HCT116 (cell line): ENCODE measurements at regions not wholly inside any gene's neighbourhood (a gene's known extent, or its start where the extent isn't known, plus 50 kb on each side); places are given as distances from the start of the nearest gene placed in this dataset.
A peak's percentile ranks its signal among the peaks of the same experiment; 100 is the strongest.

Experiments used
- ATAC-seq: fragments of 200-7000 bp; cut with Tn5 transposase; 2 replicates; pipeline ENCODE4 v1.9.1; 2020; ENCODE audit warnings: mild to moderate bottlenecking, moderate library complexity
- BruUV-seq: library from RNA; stranded (reverse); fragments of 400-500 nt; replicated peaks from 2 replicates; lab custom pipeline; 2021; lab: Mats Ljungman, UMichigan
- CTCF ChIA-PET: fragments of 300-600 bp; sonication (Branson Sonifier 250); formaldehyde crosslinking; loops from one replicate; lab custom pipeline; 2021; ENCODE audit warnings: antibody characterized with exemption; lab: Charles Lee
- POLR2A ChIA-PET: fragments of 300-600, 350-600 bp; sonication (Branson Sonifier 250); formaldehyde crosslinking; loops from one replicate; lab custom pipeline; 2021; ENCODE audit warnings: antibody characterized with exemption; lab: Charles Lee
- RAD21 ChIA-PET, 2 experiments: fragments of 300-600 bp; sonication (Branson Sonifier 250); formaldehyde crosslinking; loops; one replicate each; lab custom pipeline; 2023; ENCODE audit warnings: low total read pairs in 2 of 2; ENCODE audit not compliant: uncharacterized antibody in 2 of 2, unreplicated experiment in 2 of 2, low non-redundant PET in 1 of 2; lab: Charles Lee
- DNase-seq: peaks from one replicate; pipeline ENCODE4 v3.0.0-alpha.2; 2010; ENCODE audit warnings: low read depth, low spot score
- H2AFZ ChIP-seq: fragments of 200-600 bp; shearing (Covaris generic), sonication (generic); 2 replicates; pipeline ENCODE4 v1.6.1; 2017; ENCODE audit warnings: low read depth, mixed run types, mixed read lengths, antibody characterized with exemption, low read length; ENCODE audit not compliant: poor library complexity, severe bottlenecking
- H3K27ac ChIP-seq: 2 replicates; pipeline ENCODE4 v1.5.1; 2012; ENCODE audit warnings: low read depth, low read length
- H3K27me3 ChIP-seq: fragments of 200-600 bp; sonication (generic); 2 replicates; pipeline ENCODE4 v1.6.1; 2016; ENCODE audit warnings: mixed run types, low read length, mixed read lengths; ENCODE audit not compliant: insufficient read depth
- H3K36me3 ChIP-seq, 2 experiments: fragments of 200-500 bp in 1 of 2; fragments of 200-600 bp in 1 of 2; sonication (Bioruptor generic) in 1 of 2; sonication (generic) in 1 of 2; 2 replicates each; pipeline versions ENCODE4 v1.5.1 to v1.6.1; 2014 to 2016; ENCODE audit warnings: low read length in 2 of 2, inconsistent platforms in 1 of 2, mixed read lengths in 1 of 2, mixed run types in 1 of 2; ENCODE audit not compliant: insufficient read depth in 2 of 2, control insufficient read depth in 1 of 2
- H3K4me1 ChIP-seq, 2 experiments: fragments of 200-600 bp in 1 of 2; sonication (generic) in 1 of 2; 2 replicates each; pipeline versions ENCODE4 v1.5.1 to v1.6.1; 2012 to 2017; ENCODE audit warnings: low read length in 2 of 2, inconsistent platforms in 1 of 2, mild to moderate bottlenecking in 1 of 2, mixed read lengths in 1 of 2, mixed run types in 1 of 2, moderate library complexity in 1 of 2; ENCODE audit not compliant: insufficient read depth in 2 of 2, control insufficient read depth in 1 of 2
- H3K4me2 ChIP-seq: fragments of 200-600 bp; sonication (generic); 2 replicates; pipeline ENCODE4 v1.6.1; 2017; ENCODE audit warnings: mixed run types, low read length, mixed read lengths
- H3K4me3 ChIP-seq, 2 experiments: fragments of 200-600 bp in 1 of 2; sonication (generic) in 1 of 2; replicated peaks in 1 of 2; 2 replicates each; pipeline ENCODE4 v1.5.1; 2011 to 2016; ENCODE audit warnings: low read length in 2 of 2, control low read depth in 1 of 2, low read depth in 1 of 2, mild to moderate bottlenecking in 1 of 2, mixed read lengths in 1 of 2, mixed run types in 1 of 2
- H3K79me2 ChIP-seq: fragments of 200-600 bp; sonication (generic); 2 replicates; pipeline ENCODE4 v1.6.1; 2017; ENCODE audit warnings: mild to moderate bottlenecking, mixed run types, low read length, moderate library complexity, mixed read lengths; ENCODE audit not compliant: insufficient read depth
- H3K9ac ChIP-seq: fragments of 200-600 bp; sonication (generic); 2 replicates; pipeline ENCODE4 v1.6.1; 2016; ENCODE audit warnings: low read length, mixed read lengths
- H3K9me2 ChIP-seq: fragments of 200-600 bp; sonication (generic), shearing (Covaris generic); 2 replicates; pipeline ENCODE4 v1.6.1; 2017; ENCODE audit warnings: mixed run types, mild to moderate bottlenecking, moderate library complexity; ENCODE audit not compliant: insufficient read depth
- H3K9me3 ChIP-seq, 2 experiments: fragments of 200-500 bp in 1 of 2; fragments of 200-600 bp in 1 of 2; sonication (Bioruptor generic) in 1 of 2; sonication (generic) in 1 of 2; 2 replicates each; pipeline ENCODE4 v1.6.1; 2014 to 2017; ENCODE audit warnings: low read length in 2 of 2, mixed read lengths in 2 of 2, inconsistent platforms in 1 of 2, low read depth in 1 of 2, mild to moderate bottlenecking in 1 of 2, mixed run types in 1 of 2, moderate library complexity in 1 of 2; ENCODE audit not compliant: control insufficient read depth in 1 of 2, insufficient read depth in 1 of 2
- H4K20me1 ChIP-seq: fragments of 200-600 bp; sonication (generic), shearing (Covaris generic); 2 replicates; pipeline ENCODE4 v1.6.1; 2017; ENCODE audit warnings: mixed run types, mild to moderate bottlenecking, moderate library complexity; ENCODE audit not compliant: insufficient read depth
- ATF3 ChIP-seq: IDR thresholded peaks from 2 replicates; pipeline ENCODE4 v1.6.1; 2012
- CBX3 ChIP-seq: IDR thresholded peaks from 2 replicates; pipeline ENCODE4 v1.6.1; 2012; ENCODE audit warnings: low read depth
- CEBPB ChIP-seq: IDR thresholded peaks from 2 replicates; pipeline ENCODE4 v1.6.1; 2012; ENCODE audit warnings: low read depth
- EGR1 ChIP-seq: IDR thresholded peaks from 2 replicates; pipeline ENCODE4 v1.6.1; 2012; ENCODE audit warnings: low read depth
- ELF1 ChIP-seq: IDR thresholded peaks from 2 replicates; pipeline ENCODE4 v1.6.1; 2012; ENCODE audit warnings: low read depth, borderline replicate concordance
- EZH2 ChIP-seq: fragments of 200-600 bp; sonication (generic); IDR thresholded peaks from 2 replicates; pipeline ENCODE4 v1.6.1; 2017; ENCODE audit warnings: antibody characterized with exemption, mixed run types
- EZH2phosphoT487 ChIP-seq: fragments of 200-600 bp; IDR thresholded peaks from 2 replicates; pipeline ENCODE4 v1.6.1; 2018; ENCODE audit warnings: antibody characterized with exemption, borderline replicate concordance
- FOSL1 ChIP-seq: IDR thresholded peaks from 2 replicates; pipeline ENCODE4 v1.6.1; 2012; ENCODE audit warnings: low read depth
- JUND ChIP-seq: IDR thresholded peaks from 2 replicates; pipeline ENCODE4 v1.6.1; 2012
- POLR2A ChIP-seq: IDR thresholded peaks from 2 replicates; pipeline ENCODE4 v1.7.0; 2011; ENCODE audit warnings: borderline replicate concordance; ENCODE audit not compliant: insufficient read depth, insufficient read length; ENCODE audit errors: extremely low read depth
- POLR2AphosphoS5 ChIP-seq: IDR thresholded peaks from 2 replicates; pipeline ENCODE4 v1.6.1; 2011; ENCODE audit warnings: mild to moderate bottlenecking, low read depth, low read length, moderate library complexity
- RAD21 ChIP-seq: IDR thresholded peaks from 2 replicates; pipeline ENCODE4 v1.6.1; 2012; ENCODE audit warnings: low read depth, mild to moderate bottlenecking
- REST ChIP-seq: IDR thresholded peaks from 2 replicates; pipeline ENCODE4 v1.6.1; 2012; ENCODE audit warnings: low read depth
- SIN3A ChIP-seq: IDR thresholded peaks from 2 replicates; pipeline ENCODE4 v1.6.1; 2012; ENCODE audit warnings: low read depth
- SP1 ChIP-seq: IDR thresholded peaks from 2 replicates; pipeline ENCODE4 v1.6.1; 2012; ENCODE audit warnings: low read depth
- SRF ChIP-seq: IDR thresholded peaks from 2 replicates; pipeline ENCODE4 v1.6.1; 2012; ENCODE audit warnings: low read depth
- TCF7L2 ChIP-seq: IDR thresholded peaks from 2 replicates; pipeline ENCODE4 v1.7.0; 2011; ENCODE audit warnings: borderline replicate concordance, inconsistent platforms; ENCODE audit not compliant: insufficient read depth, insufficient read length; ENCODE audit errors: extremely low read depth
- ZFX ChIP-seq: fragments of 450-650 bp; IDR thresholded peaks from 2 replicates; pipeline ENCODE4 v1.6.1; 2017
- ZNF274 ChIP-seq: fragments of 200-500 bp; sonication (Bioruptor generic); IDR thresholded peaks from 2 replicates; pipeline ENCODE4 v1.6.1; 2014; ENCODE audit warnings: mild to moderate bottlenecking, low read depth, low read length, inconsistent platforms
- intact Hi-C: fragments of 100-400 bp; cut with micrococcal nuclease; formaldehyde crosslinking; loops from 2 replicates; pipeline ENCODE4 v1.10.0; 2022

- H3K4me3 ChIP-seq: no peak overlapping the region
- no TSS peak for BruUV-seq
- ChIA-PET RAD21 (no interaction called here), CTCF (no interaction called here), POLR2A (no interaction called here)
- intact Hi-C loops: no loop called here
- no peak overlapping the region for H3K27ac ChIP-seq
- no peak for ATAC-seq
- no peak for DNase-seq
- H2AFZ ChIP-seq: no peak overlapping the region
- no peak overlapping the region for H3K4me2 ChIP-seq
- H3K36me3 ChIP-seq: no peaks in the 10 kb centered on the region
- H3K9me2 ChIP-seq: no peaks in the 10 kb centered on the region
- H3K79me2 ChIP-seq: no peaks in the 10 kb centered on the region
- no peaks in the 10 kb centered on the region for H3K4me1 ChIP-seq
- H3K27me3 ChIP-seq: no peaks in the 10 kb centered on the region
- H3K9ac ChIP-seq: no peak overlapping the region
- TF ChIP-seq ELF1 (no peak), JUND (no peak), SIN3A (no peak), POLR2AphosphoS5 (no peak), EZH2phosphoT487 (no peak), RAD21 (no peak)
- H3K9me3 ChIP-seq: no peaks in the 10 kb centered on the region
- no peaks in the 10 kb centered on the region for H4K20me1 ChIP-seq
Observed at GRCh38 chr2:188085421-188085820, 206.3 kb upstream of the GULP1 start.

GRCh38 chr2:188089901-188090300 lies 201.8 kb upstream of the GULP1 start:
- no peaks in the 10 kb centered on the region for H3K27me3 ChIP-seq
- H3K9me2 ChIP-seq: no peaks in the 10 kb centered on the region
- H3K27ac ChIP-seq: no peak overlapping the region
- no peaks in the 10 kb centered on the region for H3K36me3 ChIP-seq
- no peaks in the 10 kb centered on the region for H3K9me3 ChIP-seq
- DNase-seq: no peak
- H3K9ac ChIP-seq: no peak overlapping the region
- H3K79me2 ChIP-seq: no peaks in the 10 kb centered on the region
- TF ChIP-seq ZFX (no peak), POLR2AphosphoS5 (no peak), RAD21 (no peak), POLR2A (no peak), ATF3 (no peak), ELF1 (no peak), CEBPB (no peak), SP1 (no peak), EZH2phosphoT487 (no peak), SRF (no peak), REST (no peak), JUND (no peak), CBX3 (no peak), EGR1 (no peak), EZH2 (no peak), FOSL1 (no peak), TCF7L2 (no peak), ZNF274 (no peak)
- H3K4me1 ChIP-seq: no peaks in the 10 kb centered on the region
- no peak for ATAC-seq
- no peaks in the 10 kb centered on the region for H4K20me1 ChIP-seq
- intact Hi-C loops: no loop called here
- ChIA-PET POLR2A (no interaction called here), CTCF (no interaction called here), RAD21 (no interaction called here)
- no peak overlapping the region for H3K4me3 ChIP-seq
- BruUV-seq: no TSS peak
- H3K4me2 ChIP-seq: no peak overlapping the region
- peak overlapping the region; percentile 46 for H2AFZ ChIP-seq
